ENCODE measurements at regions not wholly inside any gene's neighbourhood (a gene's known extent, or its start where the extent isn't known, plus 50 kb on each side); places are given as distances from the start of the nearest gene placed in this dataset.

GRCh38 chr10:43958964-43959363 is 310.3 kb upstream of the ZNF32 start:
- TF ChIP-seq CTCF (IDR thresholded peaks at IDR 0.05), result no peak
- no peak for TF ChIP-seq MAX (IDR thresholded peaks at IDR 0.05; ENCODE audit: low read depth)
- no peak for TF ChIP-seq POLR2AphosphoS5 (IDR thresholded peaks at IDR 0.05; ENCODE audit: low read depth, low read length)
- no peak for TF ChIP-seq GABPA (IDR thresholded peaks at IDR 0.05; ENCODE audit: low read depth)
- TF ChIP-seq TAF1 (IDR thresholded peaks at IDR 0.05; ENCODE audit: borderline replicate concordance, low read depth, low read length), result no peak
- no peak for TF ChIP-seq RXRA (IDR thresholded peaks at IDR 0.05; ENCODE audit: borderline replicate concordance, low read depth)
- TF ChIP-seq TEAD4 (IDR thresholded peaks at IDR 0.05; ENCODE audit: borderline replicate concordance, insufficient read depth), result no peak
